ENCODE measurements at regions not wholly inside any gene's neighbourhood (a gene's known extent, or its start where the extent isn't known, plus 50 kb on each side); places are given as distances from the start of the nearest gene placed in this dataset.

GRCh38 chr11:70810681-70811080, 412.4 kb downstream of the CTTN start:
- H3K27ac ChIP-seq (ENCODE audit: low read depth, low read length), result no peak overlapping the region

GRCh38 chr11:70811483-70811882, 413.2 kb downstream of the CTTN start:
- no peak overlapping the region for H3K9ac ChIP-seq (ENCODE audit: low read length)
- H3K27ac ChIP-seq (ENCODE audit: low read depth, low read length), result no peak overlapping the region
- no peaks in the 10 kb centered on the region for H3K4me1 ChIP-seq (ENCODE audit: control insufficient read depth, insufficient read depth, low read length)
- H3K36me3 ChIP-seq (ENCODE audit: control insufficient read depth, insufficient read depth, low read length), result peaks cover 2% of the 10 kb centered on the region
- no peaks in the 10 kb centered on the region for H3K27me3 ChIP-seq (ENCODE audit: control insufficient read depth, insufficient read depth, low read length)
- H3K4me3 ChIP-seq (ENCODE audit: low read length), result no peak overlapping the region

More at GRCh38 chr11:70810681-70811080, 412.4 kb downstream of the CTTN start:
- Histone ChIP-seq H3K4me1 (ENCODE audit: control insufficient read depth, insufficient read depth, low read length) (no peaks in the 10 kb centered on the region), H3K27me3 (ENCODE audit: control insufficient read depth, insufficient read depth, low read length) (no peaks in the 10 kb centered on the region), H3K36me3 (ENCODE audit: control insufficient read depth, insufficient read depth, low read length) (peaks cover 2% of the 10 kb centered on the region), H3K4me3 (ENCODE audit: low read length) (no peak overlapping the region), H3K9ac (ENCODE audit: low read length) (no peak overlapping the region)

DNA sequence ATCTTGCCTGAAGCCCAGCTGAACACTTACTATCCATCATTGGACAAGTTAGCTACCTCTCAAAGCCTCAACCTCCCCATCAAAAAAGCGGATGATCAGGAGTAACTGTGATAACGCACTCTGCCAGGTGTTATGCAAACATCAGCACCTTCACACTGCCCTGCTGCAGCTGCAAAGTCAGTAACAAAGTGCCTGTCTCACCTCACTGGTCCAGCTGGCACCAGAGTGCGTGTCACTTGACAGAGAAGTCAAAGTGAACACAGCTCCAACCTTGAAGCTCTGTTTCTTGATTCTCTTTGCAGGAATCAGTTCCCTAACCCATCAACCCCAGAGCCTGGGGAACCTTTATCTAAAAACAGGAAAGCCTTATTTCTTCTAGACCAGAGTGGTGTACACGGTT, 413.6 kb downstream of the CTTN start:
- Histone ChIP-seq H3K4me1 (ENCODE audit: control insufficient read depth, insufficient read depth, low read length) (no peaks in the 10 kb centered on the region), H3K36me3 (ENCODE audit: control insufficient read depth, insufficient read depth, low read length) (peaks cover 2% of the 10 kb centered on the region), H3K9ac (ENCODE audit: low read length) (no peak overlapping the region), H3K27me3 (ENCODE audit: control insufficient read depth, insufficient read depth, low read length) (no peaks in the 10 kb centered on the region), H3K4me3 (ENCODE audit: low read length) (no peak overlapping the region), H3K27ac (ENCODE audit: low read depth, low read length) (no peak overlapping the region)

DNA sequence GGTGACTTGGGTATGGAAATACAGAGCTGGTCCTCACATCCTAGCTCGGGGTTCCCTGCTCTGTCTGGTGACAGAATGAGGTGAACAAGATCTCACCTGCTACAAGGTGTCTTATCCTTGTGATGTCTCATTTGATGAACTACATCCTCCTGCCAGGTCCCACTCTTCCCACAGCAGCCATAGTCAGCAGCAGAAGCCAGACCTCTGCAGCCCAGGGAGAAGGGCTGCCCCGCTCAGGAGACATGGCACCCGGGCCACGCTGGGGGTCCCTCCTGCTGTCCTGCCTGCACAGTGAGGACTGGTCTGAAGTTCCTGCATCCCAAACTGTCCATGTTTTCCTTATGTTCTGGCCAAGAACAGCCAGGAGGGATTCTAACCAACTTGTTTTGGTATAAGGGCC, 414.1 kb downstream of the CTTN start:
- no peak overlapping the region for H3K27ac ChIP-seq (ENCODE audit: low read depth, low read length)
- H3K27me3 ChIP-seq (ENCODE audit: control insufficient read depth, insufficient read depth, low read length), result no peaks in the 10 kb centered on the region
- H3K4me1 ChIP-seq (ENCODE audit: control insufficient read depth, insufficient read depth, low read length), result no peaks in the 10 kb centered on the region
- no peak overlapping the region for H3K9ac ChIP-seq (ENCODE audit: low read length)
- peaks cover 2% of the 10 kb centered on the region for H3K36me3 ChIP-seq (ENCODE audit: control insufficient read depth, insufficient read depth, low read length)
- H3K4me3 ChIP-seq (ENCODE audit: low read length), result no peak overlapping the region

GRCh38 chr11:70813651-70814050, 415.3 kb downstream of the CTTN start:
- Histone ChIP-seq H3K4me3 (ENCODE audit: low read length) (no peak overlapping the region), H3K4me1 (ENCODE audit: control insufficient read depth, insufficient read depth, low read length) (no peaks in the 10 kb centered on the region), H3K27ac (ENCODE audit: low read depth, low read length) (no peak overlapping the region), H3K27me3 (ENCODE audit: control insufficient read depth, insufficient read depth, low read length) (no peaks in the 10 kb centered on the region), H3K36me3 (ENCODE audit: control insufficient read depth, insufficient read depth, low read length) (peaks cover 2% of the 10 kb centered on the region), H3K9ac (ENCODE audit: low read length) (no peak overlapping the region)

DNA sequence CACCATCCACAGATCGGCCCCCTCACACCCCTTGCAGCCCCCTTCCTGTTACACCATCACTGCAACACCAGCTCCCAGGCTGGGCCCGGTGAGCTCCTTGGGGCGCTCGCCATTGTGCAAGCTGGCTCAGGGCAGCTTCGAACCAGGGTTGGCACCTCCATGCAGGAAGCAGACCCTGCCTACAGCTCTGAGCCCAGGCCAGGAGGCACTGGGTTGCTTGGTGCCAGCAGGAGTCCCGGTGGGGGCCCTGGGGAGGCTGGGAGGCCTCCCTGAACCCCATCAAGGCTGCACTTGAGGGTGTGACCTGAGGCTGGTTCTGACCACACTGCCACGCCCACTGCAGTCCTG, 417.1 kb downstream of the CTTN start:
- Histone ChIP-seq H3K36me3 (ENCODE audit: control insufficient read depth, insufficient read depth, low read length) (peaks cover 2% of the 10 kb centered on the region), H3K4me1 (ENCODE audit: control insufficient read depth, insufficient read depth, low read length) (no peaks in the 10 kb centered on the region), H3K9ac (ENCODE audit: low read length) (no peak overlapping the region), H3K27me3 (ENCODE audit: control insufficient read depth, insufficient read depth, low read length) (no peaks in the 10 kb centered on the region), H3K27ac (ENCODE audit: low read depth, low read length) (no peak overlapping the region), H3K4me3 (ENCODE audit: low read length) (no peak overlapping the region)

GRCh38 chr11:70816156-70816678, 417.9 kb downstream of the CTTN start:
- no peak overlapping the region for H3K4me3 ChIP-seq (ENCODE audit: low read length)
- H3K27ac ChIP-seq (ENCODE audit: low read depth, low read length), result no peak overlapping the region
- no peak overlapping the region for H3K9ac ChIP-seq (ENCODE audit: low read length)
- peaks cover 2% of the 10 kb centered on the region for H3K36me3 ChIP-seq (ENCODE audit: control insufficient read depth, insufficient read depth, low read length)
- no peaks in the 10 kb centered on the region for H3K27me3 ChIP-seq (ENCODE audit: control insufficient read depth, insufficient read depth, low read length)
- no peaks in the 10 kb centered on the region for H3K4me1 ChIP-seq (ENCODE audit: control insufficient read depth, insufficient read depth, low read length)

- Histone ChIP-seq H3K4me3 (ENCODE audit: low read length) (no peak overlapping the region), H3K9ac (ENCODE audit: low read length) (no peak overlapping the region), H3K36me3 (ENCODE audit: control insufficient read depth, insufficient read depth, low read length) (no peaks in the 10 kb centered on the region), H3K4me1 (ENCODE audit: control insufficient read depth, insufficient read depth, low read length) (no peaks in the 10 kb centered on the region), H3K27me3 (ENCODE audit: control insufficient read depth, insufficient read depth, low read length) (no peaks in the 10 kb centered on the region), H3K27ac (ENCODE audit: low read depth, low read length) (no peak overlapping the region)
Observed at GRCh38 chr11:70818351-70818750, 420.0 kb downstream of the CTTN start.

DNA sequence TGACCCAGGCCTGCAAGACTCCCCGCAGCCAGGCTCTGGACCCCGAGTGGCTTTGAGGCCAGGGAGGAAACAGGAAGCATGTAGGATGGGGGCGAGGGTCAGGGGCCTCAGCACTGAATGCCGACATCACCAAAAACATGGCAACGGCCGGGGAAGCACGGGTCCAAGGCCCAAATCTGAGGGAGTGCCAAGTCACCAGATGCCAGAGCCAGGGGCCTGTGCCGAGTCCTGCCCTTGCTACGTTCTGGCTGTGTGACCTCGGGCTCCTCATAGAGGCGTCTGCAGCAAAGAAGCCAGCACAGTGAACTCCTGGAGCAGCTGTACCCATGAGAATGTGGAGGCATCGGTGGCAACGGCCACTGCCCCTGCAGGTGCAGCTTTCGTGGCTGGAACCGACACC, 420.7 kb downstream of the CTTN start:
- H3K27me3 ChIP-seq (ENCODE audit: control insufficient read depth, insufficient read depth, low read length), result peaks cover 4% of the 10 kb centered on the region

GRCh38 chr11:70820311-70820710, 422.0 kb downstream of the CTTN start:
- Histone ChIP-seq H3K27ac (ENCODE audit: low read depth, low read length) (no peak overlapping the region), H3K27me3 (ENCODE audit: control insufficient read depth, insufficient read depth, low read length) (peaks cover 4% of the 10 kb centered on the region), H3K36me3 (ENCODE audit: control insufficient read depth, insufficient read depth, low read length) (no peaks in the 10 kb centered on the region), H3K4me1 (ENCODE audit: control insufficient read depth, insufficient read depth, low read length) (no peaks in the 10 kb centered on the region), H3K4me3 (ENCODE audit: low read length) (no peak overlapping the region), H3K9ac (ENCODE audit: low read length) (no peak overlapping the region)

More for the DNA sequence above, 420.7 kb downstream of the CTTN start:
- H3K4me3 ChIP-seq (ENCODE audit: low read length), result no peak overlapping the region
- no peak overlapping the region for H3K27ac ChIP-seq (ENCODE audit: low read depth, low read length)
- no peaks in the 10 kb centered on the region for H3K36me3 ChIP-seq (ENCODE audit: control insufficient read depth, insufficient read depth, low read length)
- no peak overlapping the region for H3K9ac ChIP-seq (ENCODE audit: low read length)
- no peaks in the 10 kb centered on the region for H3K4me1 ChIP-seq (ENCODE audit: control insufficient read depth, insufficient read depth, low read length)

DNA sequence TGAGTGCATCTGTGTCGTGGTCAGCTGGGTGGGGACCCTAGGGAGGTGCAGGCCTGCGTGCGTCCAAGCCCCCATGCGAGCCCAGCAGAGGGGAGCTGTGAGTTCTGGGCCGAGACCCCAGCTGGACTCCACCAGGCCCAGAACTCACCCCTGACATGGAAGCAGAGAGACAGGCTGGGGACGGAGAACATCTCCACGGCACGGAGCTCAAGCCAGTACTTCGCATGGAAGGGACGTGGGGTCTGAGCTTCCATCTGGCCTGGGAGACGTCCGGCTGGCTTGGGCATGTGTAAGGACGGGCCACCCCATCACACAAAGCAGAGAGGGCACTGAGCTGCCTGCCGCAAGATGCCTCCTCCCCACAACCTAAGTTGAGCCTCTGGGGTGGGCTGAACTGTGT, 422.4 kb downstream of the CTTN start:
- Histone ChIP-seq H3K4me3 (ENCODE audit: low read length) (no peak overlapping the region), H3K27ac (ENCODE audit: low read depth, low read length) (no peak overlapping the region), H3K9ac (ENCODE audit: low read length) (no peak overlapping the region), H3K4me1 (ENCODE audit: control insufficient read depth, insufficient read depth, low read length) (no peaks in the 10 kb centered on the region), H3K36me3 (ENCODE audit: control insufficient read depth, insufficient read depth, low read length) (no peaks in the 10 kb centered on the region), H3K27me3 (ENCODE audit: control insufficient read depth, insufficient read depth, low read length) (peaks cover 4% of the 10 kb centered on the region)

DNA sequence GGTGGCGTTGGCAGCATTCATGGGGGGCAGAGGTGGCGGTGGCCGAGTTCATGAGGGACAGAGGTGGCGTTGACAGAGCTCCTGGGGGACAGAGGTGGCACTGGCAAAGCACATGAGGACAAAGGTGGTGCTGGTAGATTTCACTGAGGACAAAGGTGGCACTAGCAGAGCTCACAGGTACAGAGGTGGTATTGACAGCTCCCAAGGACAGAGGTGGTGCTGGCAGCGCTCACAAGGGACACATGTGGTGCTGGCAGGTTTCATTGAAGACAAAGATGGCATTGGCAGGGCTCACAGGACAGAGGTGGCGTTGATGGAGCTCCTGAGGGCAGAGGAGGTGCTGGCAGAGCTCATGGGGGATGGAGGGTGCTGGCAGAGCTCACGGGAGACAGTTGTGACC, 425.4 kb downstream of the CTTN start:
- peaks cover 11% of the 10 kb centered on the region for H3K4me1 ChIP-seq (ENCODE audit: control insufficient read depth, insufficient read depth, low read length)
- peaks cover 4% of the 10 kb centered on the region for H3K27me3 ChIP-seq (ENCODE audit: control insufficient read depth, insufficient read depth, low read length)
- H3K36me3 ChIP-seq (ENCODE audit: control insufficient read depth, insufficient read depth, low read length), result no peaks in the 10 kb centered on the region
- H3K9ac ChIP-seq (ENCODE audit: low read length), result no peak overlapping the region
- no peak overlapping the region for H3K4me3 ChIP-seq (ENCODE audit: low read length)
- H3K27ac ChIP-seq (ENCODE audit: low read depth, low read length), result no peak overlapping the region

DNA sequence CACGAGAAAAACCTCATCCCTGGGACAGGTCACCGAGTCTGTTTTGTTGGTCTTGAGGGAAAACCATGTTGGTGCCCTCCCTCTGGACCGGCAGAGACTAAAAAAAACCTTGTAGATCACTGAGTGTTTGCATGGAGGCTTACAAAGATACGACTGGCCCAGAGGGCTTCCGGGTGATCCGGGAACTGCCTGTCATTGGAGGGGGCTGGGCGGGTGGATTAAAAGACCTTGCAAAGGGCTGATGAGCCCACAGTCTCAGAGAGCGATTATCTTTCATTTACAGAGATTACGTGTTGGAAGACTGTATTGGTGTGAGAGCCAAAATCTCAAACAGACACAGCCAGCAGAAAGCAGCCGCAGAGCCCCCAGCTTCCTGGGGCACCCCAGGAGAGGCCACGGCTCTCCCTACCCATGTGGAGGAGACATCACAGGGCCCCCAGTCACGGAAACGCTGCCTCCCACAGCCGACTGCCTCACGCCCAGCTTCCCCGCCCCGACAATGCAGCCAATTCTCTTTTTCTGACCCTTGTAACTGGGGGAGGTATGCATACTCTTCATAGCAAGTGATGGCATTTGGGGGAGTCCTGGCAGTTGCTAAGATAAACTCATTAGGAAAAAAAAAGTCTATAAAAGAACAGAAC, 426.4 kb downstream of the CTTN start:
- Histone ChIP-seq H3K27ac (ENCODE audit: low read depth, low read length) (no peak overlapping the region), H3K36me3 (ENCODE audit: control insufficient read depth, insufficient read depth, low read length) (no peaks in the 10 kb centered on the region), H3K4me3 (ENCODE audit: low read length) (no peak overlapping the region), H3K9ac (ENCODE audit: low read length) (no peak overlapping the region), H3K4me1 (ENCODE audit: control insufficient read depth, insufficient read depth, low read length) (peaks cover 14% of the 10 kb centered on the region), H3K27me3 (ENCODE audit: control insufficient read depth, insufficient read depth, low read length) (peaks cover 4% of the 10 kb centered on the region)

All from rectal smooth muscle tissue (tissue), 1 donor.